Kidney (tissue), 13 donors: ENCODE measurements at regions not wholly inside any gene's neighbourhood (a gene's known extent, or its start where the extent isn't known, plus 50 kb on each side); places are given as distances from the start of the nearest gene placed in this dataset.

Experiments
- DNase-seq, 5 donors: peaks; one replicate each; pipeline ENCODE4 v3.0.0-alpha.2; 2013 to 2020
- FAIRE-seq: peaks from 2 replicates; lab custom pipeline; 2012; peaks lifted over from hg19 to GRCh38; lab: Jason Lieb, UNC
- H3K27ac ChIP-seq, 2 donors: one replicate each; pipeline ENCODE4 v1.7.0; 2013; ENCODE audit warnings: low read depth in 2 of 2, low read length in 2 of 2, inconsistent platforms in 1 of 2
- H3K27me3 ChIP-seq: one replicate; pipeline ENCODE4 v1.7.1; 2013; ENCODE audit warnings: low read length, inconsistent platforms; ENCODE audit not compliant: control insufficient read depth, insufficient read depth
- H3K36me3 ChIP-seq, 3 donors: one replicate each; pipeline versions ENCODE4 v1.7.0 to v1.7.1; 2013; ENCODE audit warnings: low read length in 3 of 3, control low read depth in 1 of 3, inconsistent platforms in 1 of 3; ENCODE audit not compliant: insufficient read depth in 3 of 3, control insufficient read depth in 2 of 3
- H3K4me1 ChIP-seq, 3 donors: one replicate each; pipeline versions ENCODE4 v1.7.0 to v1.7.1; 2013; ENCODE audit warnings: low read length in 3 of 3, inconsistent platforms in 1 of 3, low read depth in 1 of 3; ENCODE audit not compliant: control insufficient read depth in 2 of 3, insufficient read depth in 2 of 3
- H3K4me3 ChIP-seq, 3 donors: one replicate each; pipeline versions ENCODE4 v1.7.0 to v1.8.1; 2013; ENCODE audit warnings: low read length in 3 of 3, control low read depth in 1 of 3, inconsistent platforms in 1 of 3
- H3K9ac ChIP-seq, 3 donors: one replicate each; pipeline versions ENCODE4 v1.7.0 to v1.7.1; 2013; ENCODE audit warnings: low read length in 3 of 3, control low read depth in 1 of 3, inconsistent platforms in 1 of 3
- H3K9me3 ChIP-seq, 3 donors: one replicate each; pipeline versions ENCODE4 v1.7.0 to v1.7.1; 2013; ENCODE audit warnings: low read length in 3 of 3, control low read depth in 1 of 3, inconsistent platforms in 1 of 3; ENCODE audit not compliant: control insufficient read depth in 2 of 3, insufficient read depth in 1 of 3
- CTCF ChIP-seq: IDR thresholded peaks from 3 replicates; pipeline ENCODE4 v1.5.1; 2012; ENCODE audit warnings: mild to moderate bottlenecking, moderate library complexity, borderline replicate concordance; ENCODE audit not compliant: insufficient read depth; ENCODE audit errors: extremely low read depth
- intact Hi-C: fragments of 100-400 bp; cut with DNase I; formaldehyde crosslinking; loops from one replicate; pipeline ENCODE4 v1.11.1; 2022
- donor health status: control.
- donor health status: control.
- donor health status: control.
- donor health status: control.
- donor health status: control.
- donor health status: DM: yes; HTN: yes; CAD: no.
- donor health status: Normal renal cell carcinoma (clear cell type).

DNA sequence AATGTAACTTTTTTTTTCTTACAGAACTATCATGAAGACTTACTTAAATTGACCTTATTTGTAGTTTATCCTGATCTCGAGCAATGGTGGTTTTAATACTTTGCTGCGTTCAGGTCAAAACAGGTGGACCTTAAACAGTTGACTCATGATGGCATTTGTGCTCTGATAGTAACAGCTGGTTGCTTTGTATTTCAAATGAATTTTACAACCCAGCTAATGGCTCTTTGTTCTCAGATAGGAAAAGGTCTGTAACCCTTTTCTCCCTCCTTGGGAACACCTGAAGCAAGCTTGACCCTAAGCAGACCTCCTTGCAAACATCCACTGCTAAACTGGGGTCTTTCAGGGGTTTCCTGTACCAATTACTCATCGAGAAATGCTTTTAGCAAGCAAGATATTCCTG lies 79.2 kb downstream of the F11 start:
- no peak for DNase-seq

DNA sequence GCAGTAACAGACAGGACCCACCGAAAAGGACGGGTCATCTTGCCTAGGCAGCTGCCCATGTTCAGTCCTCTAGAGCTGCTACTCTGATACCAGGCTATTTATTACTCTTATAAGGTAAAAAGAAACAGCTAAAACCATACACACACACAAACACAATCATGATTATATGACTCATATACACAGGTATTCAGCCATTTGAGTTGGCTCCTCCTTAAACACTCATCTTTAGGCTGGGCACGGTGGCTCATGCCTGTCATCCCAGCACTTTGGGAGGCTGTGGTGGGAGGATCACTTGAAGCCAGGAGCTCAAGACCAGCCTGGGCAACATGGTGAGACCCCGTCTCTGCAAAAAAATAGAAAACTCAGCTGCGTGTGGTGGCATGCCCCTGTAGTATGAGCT lies 76.6 kb downstream of the F11 start:
- Histone ChIP-seq H3K27ac (no peak overlapping the region), H3K4me1 (no peaks in the 10 kb centered on the region), H3K9ac (no peak overlapping the region), H3K36me3 (no peaks in the 10 kb centered on the region), H3K27me3 (no peaks in the 10 kb centered on the region), H3K4me3 (no peak overlapping the region), H3K9me3 (no peaks in the 10 kb centered on the region)
- no peak for TF ChIP-seq CTCF
- intact Hi-C loops: no loop called here
- FAIRE-seq: no peak
- no peak for DNase-seq

More for the DNA sequence above, 79.2 kb downstream of the F11 start:
- H3K4me1 ChIP-seq: no peaks in the 10 kb centered on the region
- FAIRE-seq: no peak
- intact Hi-C loops: no loop called here
- no peaks in the 10 kb centered on the region for H3K36me3 ChIP-seq
- no peak overlapping the region for H3K27ac ChIP-seq
- no peak for TF ChIP-seq CTCF
- no peaks in the 10 kb centered on the region for H3K9me3 ChIP-seq
- H3K27me3 ChIP-seq: no peaks in the 10 kb centered on the region
- no peak overlapping the region for H3K9ac ChIP-seq
- no peak overlapping the region for H3K4me3 ChIP-seq

- Histone ChIP-seq H3K4me1 (no peaks in the 10 kb centered on the region), H3K9me3 (no peaks in the 10 kb centered on the region), H3K4me3 (no peak overlapping the region), H3K36me3 (no peaks in the 10 kb centered on the region), H3K27me3 (no peaks in the 10 kb centered on the region), H3K9ac (no peak overlapping the region), H3K27ac (no peak overlapping the region)
- DNase-seq: no peak
- no peak for FAIRE-seq
- intact Hi-C loops: no loop called here
- no peak for TF ChIP-seq CTCF
Measured at GRCh38 chr4:186341655-186342054, 75.7 kb downstream of the F11 start.
